CMK (cell line): ENCODE measurements at regions not wholly inside any gene's neighbourhood (a gene's known extent, or its start where the extent isn't known, plus 50 kb on each side); places are given as distances from the start of the nearest gene placed in this dataset.
"Not testable (repeated sequence)": the region's sequence is repeated elsewhere in the genome, so short reads cannot be mapped to it uniquely, and the experiment has no call there.

Experiments used
- DNase-seq: peaks from one replicate; pipeline ENCODE4 v3.0.0-alpha.2; 2010; ENCODE audit warnings: low read depth

DNA sequence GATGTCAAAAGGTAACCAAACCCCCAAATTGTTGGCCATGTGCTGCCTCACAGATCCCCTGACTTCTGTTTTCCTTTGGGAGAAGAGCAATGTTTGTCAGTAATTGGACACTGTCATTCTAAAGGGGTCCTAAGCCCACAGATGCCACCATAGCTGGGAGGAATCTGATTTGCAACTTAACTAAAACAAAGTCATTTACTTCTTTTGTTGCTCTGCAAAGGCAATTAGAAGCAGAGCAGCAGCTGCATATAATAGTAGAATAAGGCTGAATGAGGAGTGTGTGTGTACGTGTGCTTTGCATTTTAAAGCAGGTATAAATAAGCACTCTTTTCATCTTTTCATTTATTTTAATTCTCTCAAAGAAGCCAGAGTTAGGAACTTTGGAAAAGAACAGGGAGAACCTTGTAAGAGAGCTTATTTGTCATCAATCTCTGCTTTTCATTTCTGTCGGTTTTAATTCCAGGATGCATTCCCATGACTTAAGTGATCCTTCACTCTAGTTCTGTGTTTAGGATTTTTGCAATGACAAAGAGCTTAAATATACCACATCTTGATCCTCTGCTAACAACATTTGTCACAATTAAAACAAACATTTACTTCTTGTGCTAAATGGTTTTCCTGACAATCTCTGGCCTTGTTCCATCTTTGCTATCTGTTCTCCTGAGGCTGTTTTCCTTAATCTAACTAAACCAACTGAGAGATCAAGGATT, 530.2 kb upstream of the CBLB start:
- no peak for DNase-seq

DNA sequence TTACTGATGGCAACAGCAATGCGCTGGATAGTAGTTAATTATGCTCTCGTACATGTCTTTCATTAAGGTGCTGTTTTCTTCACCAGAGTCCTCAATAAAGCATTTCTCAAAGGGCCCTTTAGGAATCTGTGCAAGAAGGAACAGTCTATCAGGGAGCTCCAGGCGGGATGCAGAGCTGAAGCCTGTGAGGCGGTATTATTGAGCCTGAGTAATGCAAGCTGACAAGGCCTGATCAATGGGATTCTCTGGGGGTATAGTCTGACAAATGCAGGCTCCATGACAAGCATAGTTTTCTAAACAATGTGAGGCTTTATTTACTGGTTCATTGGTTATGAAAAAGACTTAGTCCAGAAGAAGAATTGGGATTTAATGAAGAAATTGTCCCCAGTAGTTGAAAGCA, 530.9 kb upstream of the CBLB start:
- DNase-seq, result no peak

DNA sequence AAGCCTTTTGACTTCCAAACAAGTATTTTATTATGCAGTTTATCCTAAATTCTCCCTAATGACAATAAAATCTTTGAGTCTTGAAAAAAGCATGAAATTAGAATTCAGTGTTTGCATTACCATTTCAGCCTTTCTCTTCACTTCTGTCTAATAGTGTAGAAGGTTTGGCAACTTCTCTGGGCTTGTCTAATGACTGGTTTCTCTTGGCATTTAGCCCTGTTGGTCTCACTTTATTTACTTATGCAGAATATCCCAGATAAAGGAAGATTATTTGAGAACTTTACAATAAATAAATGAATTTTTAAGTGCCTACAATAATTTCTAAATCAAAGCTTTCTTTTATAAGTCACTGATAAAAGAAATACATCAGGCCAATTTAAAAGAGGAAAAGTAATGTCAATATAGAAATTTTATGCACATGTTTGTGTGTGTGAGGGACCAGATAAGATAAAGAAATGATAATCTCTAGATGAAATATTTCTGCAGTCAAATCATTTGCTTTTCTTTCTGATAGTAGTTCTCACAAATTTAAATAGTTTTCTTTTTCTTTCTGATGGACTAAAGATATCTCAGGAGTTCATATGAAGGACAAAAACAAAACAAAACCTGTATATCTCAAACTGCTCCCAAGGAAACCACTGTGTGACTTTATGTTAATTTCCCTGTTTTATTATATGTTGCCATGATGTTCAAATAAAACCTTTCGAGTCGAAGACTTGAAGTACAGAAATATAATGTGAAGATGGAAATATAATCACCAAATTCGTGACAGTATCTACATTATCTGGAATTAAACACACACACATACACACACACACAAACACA, 533.1 kb upstream of the CBLB start:
- DNase-seq, result no peak

DNA sequence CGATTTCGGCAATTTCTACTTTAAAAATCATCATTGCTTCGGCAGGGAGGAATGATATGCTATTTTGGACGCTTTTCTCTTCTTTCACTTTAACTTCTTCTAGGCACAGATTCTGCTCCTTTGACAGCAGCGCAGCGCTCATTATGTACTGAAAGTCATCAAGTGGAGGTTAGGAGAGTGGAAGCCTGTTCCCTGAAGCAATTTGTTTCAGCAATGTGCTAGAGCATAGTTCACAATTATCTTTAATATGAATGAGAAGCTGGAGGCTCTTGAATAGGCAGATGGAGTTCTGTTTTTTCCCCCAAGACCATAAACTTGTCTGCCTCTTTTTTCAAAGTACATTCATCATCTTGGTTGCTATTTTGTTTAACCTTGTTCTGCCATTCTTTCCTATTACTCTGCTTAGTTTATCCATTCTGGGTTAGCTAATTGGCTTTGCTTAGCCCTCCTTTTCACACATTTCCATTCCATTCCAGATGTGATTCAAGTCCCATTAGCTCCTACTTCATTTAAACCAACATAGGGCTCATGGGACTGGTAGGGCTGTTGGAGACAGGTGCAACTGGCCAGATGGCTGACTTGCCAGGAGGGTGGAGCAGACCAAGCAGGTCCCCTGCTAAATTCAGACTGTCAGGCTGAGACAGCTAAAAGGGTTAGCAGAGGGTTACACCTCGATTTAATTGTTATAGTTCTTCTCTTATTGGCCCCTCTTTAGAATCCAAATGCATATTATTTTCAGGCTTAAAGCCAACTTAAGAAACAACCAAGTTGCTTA, 534.7 kb upstream of the CBLB start:
- no peak for DNase-seq

DNA sequence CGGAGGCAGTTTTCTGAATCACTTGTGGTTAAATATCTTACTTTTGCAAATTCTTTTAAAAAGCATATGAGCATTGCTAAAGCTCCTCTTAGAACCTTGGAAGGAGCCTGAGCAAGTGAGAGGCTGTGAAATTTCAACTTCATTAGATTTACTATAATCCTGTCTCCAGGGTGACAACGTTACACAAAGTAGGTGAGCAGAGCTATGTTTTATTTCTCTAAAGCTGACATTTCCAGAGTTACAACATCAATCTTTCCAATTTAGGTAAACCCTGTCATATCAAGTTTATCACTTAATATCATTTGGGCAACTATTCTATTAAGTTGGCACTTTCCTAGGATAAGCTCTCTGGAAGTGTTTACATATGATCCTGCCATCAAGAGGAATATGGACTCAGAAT, 544.9 kb upstream of the CBLB start:
- no peak for DNase-seq

DNA sequence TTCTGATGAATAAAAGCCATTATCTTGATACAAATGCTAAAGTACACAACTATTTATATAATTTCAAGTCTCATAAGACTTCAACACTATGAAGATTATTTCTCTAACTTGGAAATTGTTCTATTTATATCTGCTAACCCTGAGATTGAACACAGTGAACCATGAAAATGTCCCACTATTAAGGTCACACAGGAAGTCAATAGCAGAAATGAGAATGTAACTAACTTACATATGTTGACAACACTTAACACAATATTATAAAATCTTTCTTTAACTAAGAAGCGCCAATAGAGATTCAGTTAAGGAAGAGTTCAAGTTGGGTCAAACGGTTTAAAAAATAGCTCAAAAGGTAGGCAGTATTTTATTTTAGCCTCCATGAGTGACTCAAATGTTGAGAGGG, 551.8 kb upstream of the CBLB start:
- no peak for DNase-seq

DNA sequence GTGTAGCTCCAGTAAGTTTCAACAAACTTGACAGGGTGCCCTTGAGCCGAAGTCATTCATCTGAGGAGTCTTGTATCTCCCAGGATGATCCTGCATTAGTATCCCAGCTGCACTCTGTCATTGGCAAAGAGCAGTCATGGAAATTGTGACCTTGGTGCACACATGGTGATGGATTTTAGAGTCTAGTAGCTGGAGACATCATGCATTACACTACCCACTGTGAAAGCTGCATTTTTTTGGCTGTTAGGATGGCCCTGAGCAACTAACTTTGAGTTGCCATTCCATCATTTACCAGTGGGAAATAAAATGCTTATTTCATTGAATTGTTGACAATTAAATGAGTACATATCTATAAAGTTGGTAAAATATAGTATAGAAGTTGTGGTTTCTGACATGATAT, 552.6 kb upstream of the CBLB start:
- DNase-seq, result no peak

DNA sequence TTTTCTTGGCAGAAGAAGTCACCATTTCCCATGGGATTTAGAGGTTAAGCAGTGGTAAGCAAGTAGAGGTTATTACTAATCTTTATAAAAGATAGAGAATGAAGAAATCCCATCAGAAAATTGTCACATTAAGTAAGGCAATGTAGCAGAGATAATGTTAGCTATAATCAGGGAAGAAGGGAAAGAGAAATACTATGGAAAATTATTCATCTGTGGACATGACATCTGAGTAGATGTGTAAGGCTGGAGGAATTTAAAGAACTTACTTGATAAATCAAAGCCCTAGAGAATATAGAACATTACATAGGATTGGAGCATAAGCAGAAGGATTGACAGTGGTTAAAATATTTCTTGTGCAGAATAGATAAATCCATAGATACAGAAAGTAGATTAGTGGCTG, 553.1 kb upstream of the CBLB start:
- DNase-seq, result no peak

DNA sequence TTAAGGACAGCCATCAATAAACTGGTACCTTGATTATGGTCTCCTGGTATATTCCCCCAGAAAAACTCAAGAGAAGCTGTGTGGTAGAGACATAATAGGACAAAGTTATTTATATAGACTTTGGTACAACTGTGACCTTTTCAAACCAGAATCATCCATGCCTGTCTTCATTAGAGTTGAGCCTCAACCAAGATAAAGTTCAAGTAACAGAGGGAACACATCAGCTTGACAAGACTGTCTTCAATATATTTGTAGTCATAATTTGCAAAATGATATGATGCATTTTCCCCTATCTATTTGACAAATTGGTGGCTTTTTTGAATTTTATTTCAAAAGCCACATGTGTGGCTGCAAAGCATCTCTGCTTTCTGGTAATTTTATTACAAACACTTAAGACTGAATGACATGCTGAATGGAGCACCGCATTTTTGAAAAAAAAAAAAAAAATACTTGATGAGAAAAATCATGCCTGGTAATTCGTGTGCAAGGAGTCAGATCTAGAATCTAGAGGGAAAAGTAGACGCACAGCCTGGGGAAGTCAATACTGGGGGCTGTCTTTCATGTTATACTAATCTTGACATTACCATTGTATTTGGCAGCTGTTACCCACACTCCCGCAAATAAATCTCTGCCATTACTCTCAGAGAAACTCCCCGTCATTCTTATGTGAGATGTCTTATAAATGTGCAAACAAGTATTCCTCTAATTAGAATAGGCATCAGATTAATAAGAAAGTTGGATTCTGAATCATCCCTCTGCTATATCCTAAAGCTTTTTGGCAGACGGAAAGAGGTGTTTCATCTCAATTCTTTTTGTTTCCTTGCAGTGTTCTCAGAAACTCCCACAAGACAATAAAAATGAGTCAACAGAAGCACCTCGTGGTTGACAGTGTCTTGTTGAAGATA, 554.8 kb upstream of the CBLB start:
- DNase-seq, result no peak

DNA sequence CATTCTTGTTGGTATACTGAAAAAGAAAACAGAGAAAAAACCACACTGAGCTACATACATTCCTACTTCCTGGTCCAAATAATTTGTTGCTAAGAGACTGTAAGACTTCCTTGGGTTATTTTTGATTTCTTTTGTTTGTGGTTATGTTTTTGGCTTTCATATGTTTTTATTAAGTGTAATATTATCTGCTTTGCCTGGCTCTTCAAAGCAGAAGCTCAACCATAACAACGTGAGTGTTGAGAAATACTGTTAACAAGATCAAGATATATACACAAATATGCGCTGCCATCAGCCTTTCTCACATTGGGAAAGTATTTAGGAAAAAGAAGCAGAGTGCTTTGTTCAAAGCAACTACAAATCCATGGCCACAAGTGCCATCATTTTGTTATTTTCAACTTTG, 556.2 kb upstream of the CBLB start:
- no peak for DNase-seq

DNA sequence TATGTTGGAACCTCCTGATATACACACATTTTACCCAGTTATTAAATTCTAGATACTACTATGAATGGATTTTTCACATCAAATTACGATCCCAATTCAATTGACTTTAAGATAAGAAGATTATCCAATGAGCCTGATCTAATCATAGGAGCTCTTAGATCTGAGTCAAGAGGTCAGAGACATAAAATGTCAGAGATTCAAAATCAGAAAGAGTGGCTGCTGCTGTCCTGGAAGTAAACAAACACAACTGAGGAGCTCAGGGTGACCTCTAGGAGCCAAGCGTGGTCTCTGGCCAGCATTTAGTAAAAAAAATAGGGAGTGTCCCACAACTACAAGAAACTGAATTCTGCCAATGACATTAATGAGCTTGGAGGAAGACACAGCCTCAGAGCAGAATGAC, 557.1 kb upstream of the CBLB start:
- no peak for DNase-seq

DNA sequence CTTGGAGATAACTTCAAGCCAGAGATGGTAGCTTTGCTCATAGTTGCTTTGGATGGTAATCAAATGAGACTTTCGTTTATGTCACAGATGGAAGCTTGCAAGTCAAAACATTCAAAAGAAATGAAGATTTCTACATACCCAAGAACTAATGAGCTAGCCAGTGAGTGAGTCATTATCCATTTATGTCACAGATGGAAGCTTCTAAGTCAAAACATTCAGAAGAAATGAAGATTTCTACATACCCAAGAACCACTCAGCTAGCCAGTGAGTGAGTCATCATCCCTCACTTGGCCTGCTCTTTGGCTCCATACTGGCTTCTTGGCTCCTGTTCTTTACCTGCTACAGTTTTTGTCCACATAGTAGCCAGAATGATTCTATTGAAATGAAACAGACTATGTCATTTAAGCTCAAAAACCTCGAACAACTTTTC, 559.8 kb upstream of the CBLB start:
- DNase-seq, result no peak

DNA sequence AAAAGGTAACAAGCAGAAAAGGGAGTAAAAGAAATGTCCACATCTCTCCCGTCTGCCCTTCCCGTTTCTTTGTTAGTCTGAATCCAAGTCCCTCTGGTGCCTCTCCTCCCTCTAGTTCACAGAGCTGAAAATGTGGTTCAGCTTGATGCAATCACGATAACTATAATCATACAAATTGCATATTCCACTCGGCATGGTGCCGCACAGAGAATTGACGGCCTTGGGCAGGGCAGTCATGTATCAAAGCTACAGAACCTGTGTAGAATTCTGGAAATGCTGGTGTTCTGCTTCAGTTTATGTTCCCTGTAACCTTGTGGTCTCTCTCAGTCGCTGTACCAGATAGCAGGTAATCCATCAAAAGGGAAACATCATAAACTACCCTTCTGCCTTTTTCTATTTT, 562.9 kb upstream of the CBLB start:
- DNase-seq, result no peak

DNA sequence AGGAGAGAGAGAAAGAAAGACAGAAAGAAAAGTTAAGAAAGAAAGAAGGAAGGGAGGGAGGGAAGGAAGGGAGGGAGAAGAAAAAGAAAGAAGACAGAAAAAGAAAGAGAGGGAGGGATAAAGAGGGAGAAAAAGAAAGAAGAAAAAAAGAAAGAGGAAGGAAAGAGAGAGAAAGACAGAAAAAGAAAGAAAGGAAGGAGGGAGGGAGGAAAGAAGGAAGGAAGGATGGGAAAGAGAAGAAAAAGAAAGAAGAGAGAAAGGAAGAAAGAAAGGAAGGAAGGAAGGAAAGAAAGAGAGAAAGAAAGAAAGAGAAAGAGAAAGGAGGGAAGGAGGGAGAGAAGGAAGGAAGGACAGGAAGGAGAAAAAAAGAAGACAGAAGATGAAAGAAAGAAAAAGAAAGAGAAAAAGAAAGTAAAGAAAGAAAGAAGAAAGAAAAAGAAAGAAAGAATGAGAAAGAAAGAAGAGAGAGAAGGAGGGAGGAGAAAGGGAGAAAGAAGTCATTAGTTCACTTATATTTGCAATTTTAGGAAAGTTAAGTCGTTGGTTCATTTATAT, 567.2 kb upstream of the CBLB start:
- no peak for DNase-seq

DNA sequence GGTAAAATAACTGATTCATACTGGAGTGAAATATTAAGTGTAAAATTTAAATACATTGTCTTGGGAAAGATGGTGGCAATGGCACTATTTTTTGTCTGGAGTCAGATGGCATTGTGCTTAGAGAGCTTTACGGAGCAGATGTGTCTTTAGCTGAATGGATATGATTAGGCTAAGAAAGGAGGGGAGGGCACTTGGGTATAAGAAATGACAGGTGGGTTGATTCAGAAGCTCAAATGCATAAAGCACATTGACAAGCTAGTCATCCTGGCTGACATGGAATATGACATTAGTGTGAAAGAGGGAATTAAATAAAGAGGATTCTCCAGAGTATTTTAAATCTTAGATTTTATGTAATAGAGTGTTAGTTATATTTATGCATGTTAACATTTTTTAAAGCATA, 570.1 kb upstream of the CBLB start:
- no peak for DNase-seq

DNA sequence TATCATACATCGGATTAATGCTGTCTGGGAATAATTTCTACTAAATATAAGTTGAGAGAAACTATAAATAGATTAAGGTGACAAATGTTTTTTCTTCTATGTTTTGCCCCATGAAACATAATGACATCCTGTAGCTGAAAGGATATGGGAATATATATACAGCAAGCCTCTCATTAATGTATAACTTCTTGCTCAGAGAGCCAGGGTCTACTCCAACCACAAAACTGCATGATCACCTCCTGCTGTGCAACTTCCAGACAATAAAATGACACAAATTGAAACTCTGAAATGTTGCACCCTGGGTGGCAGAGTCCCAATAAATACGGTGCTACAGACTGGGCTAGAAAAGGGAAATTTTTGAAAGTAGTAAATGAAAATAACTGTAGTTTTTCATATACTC, 571.9 kb upstream of the CBLB start:
- no peak for DNase-seq

DNA sequence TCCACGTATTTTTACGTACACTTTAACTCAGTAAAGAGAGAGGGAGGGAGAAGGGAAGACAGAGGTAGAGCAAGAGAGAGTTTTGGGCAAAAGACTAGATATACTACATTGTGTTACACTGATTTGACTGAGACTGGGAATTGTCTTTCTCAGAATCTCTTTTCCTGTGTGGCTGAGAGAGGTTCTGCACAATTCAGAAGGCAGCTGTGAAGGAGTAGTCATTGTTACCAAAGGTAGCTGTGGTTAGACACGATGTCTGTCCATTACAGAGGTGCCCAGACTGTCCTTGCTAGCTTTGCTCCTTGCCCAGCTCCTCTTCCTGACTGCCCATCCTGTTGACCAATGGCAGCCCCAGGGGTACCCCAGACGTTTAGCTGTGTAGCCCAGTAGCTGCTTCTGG, 577.5 kb upstream of the CBLB start:
- DNase-seq, result no peak

DNA sequence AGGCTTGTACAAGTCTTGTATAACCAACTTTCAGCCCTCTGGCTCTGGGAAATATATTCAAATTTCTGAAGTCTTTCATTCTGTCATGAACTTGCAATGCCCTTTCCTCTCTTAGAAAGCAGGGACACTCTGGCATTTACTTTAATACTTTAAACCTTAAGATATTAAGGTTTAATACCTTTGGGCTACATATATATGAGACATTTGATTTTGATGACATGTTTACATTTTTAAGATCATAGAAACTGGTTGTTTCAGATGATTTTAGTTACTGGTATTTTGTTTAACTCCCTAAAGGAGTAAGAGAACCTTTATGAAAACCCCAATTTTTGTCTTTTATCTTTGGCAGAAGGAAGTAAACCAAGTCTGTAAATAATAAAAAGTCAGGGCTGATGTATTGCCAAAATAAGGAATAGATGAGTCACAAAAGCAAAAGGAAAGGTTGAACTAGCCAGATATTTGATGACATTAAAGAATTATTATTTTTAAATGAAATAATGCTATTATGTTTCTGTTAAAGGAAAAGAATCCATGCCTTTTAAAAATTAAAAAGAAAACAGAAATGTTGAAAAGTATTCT, 579.0 kb upstream of the CBLB start:
- no peak for DNase-seq

DNA sequence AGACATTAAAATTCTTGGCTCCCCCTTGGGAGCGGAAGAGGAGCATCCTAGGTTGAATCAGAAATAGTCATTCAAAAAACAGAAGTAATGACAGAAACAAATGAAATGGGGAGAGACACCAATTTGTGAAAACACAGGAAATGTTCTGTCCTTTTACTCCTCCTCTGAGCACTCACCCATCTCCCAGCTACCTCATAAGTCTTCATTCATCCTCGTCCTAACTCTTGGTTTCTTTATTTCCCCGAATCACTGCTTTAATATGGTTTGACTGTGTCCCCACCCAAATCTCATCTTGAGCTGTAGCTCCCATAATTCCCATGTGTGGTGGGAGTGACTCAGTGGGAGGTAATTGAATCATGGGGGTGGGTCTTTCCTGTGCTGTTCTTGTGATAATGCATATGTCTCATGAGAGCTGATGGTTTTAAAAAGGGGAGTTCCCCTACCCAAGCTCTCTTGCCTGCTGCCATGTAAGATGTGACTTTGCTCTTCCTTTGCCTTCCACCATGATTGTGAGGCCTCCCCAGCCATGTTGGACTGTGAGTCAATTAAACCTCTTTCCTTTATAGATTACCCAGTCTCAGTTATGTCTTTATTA, 579.7 kb upstream of the CBLB start:
- not testable (repeated sequence) for DNase-seq

DNA sequence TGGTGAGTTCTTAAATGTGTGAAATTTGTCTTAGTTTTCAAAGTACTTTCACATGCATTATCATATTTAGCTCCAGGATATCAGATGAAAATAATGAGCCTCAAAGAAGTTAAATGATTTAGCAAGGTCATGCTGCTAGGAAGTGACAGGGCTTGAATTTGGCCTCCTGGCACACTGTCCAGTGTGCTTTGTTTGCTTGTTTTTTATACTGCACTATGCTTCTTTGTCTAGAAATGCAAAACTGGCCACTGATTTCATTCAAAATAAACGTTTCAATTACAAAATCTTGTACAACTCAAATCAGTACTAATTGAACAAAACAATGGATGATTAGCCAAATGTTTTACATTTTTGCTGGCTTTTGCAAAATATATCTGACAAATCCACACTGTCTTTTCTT, 583.3 kb upstream of the CBLB start:
- DNase-seq, result no peak

DNA sequence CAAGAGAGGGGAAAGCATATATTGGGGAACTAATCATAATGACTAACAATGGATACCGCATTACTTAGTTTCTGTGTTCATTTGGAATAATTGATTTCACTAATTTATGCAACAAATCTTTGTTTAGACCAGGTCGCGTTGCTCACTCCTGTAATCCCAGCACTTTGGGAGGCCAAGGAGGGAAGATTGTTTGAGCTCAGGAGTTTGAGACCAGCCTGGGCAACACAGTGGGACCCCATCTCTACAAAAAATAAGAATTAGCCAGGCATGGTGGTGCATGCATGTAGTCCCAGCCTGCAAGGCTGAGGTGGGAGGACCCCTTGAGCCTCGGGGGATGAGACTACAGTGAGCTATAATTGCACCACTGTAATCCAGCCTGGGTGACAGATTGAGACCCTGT, 585.7 kb upstream of the CBLB start:
- DNase-seq, result no peak
